ENCODE measurements at regions not wholly inside any gene's neighbourhood (a gene's known extent, or its start where the extent isn't known, plus 50 kb on each side); places are given as distances from the start of the nearest gene placed in this dataset.

DNA sequence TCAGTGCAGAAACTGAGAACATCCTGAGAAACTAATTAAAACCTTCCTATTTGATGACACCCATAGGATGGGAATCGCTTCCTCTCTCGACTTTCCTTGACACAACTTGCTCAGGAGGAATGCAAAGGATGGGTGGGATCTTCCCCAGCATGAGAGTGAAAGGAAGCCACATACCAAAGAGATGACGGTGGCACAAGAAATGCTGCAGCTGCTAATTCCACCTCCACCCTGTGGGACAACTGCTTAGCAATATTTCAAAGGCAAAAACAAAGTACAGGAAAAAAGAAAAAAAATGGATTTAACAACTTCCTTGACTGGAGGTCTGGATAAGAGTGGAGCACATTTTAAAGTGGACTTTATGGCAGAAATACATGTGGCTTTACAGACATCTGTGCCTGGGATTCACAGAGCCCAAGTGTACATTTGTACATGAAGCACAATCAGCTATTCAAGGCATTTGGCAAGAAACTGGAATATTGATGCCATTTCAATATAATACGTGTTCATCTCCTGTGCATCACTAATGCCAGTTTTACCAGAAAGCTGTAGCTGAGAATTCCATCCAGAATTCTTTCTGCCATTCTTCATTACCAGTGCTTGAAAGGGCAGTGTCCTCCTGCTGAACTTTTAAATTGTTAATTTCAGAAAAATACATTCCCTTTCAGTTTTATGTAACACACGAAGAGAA is 359.2 kb upstream of the ACTBL2 start:
- DNase-seq (ENCODE audit: low spot score), result peak; percentile 12

DNA sequence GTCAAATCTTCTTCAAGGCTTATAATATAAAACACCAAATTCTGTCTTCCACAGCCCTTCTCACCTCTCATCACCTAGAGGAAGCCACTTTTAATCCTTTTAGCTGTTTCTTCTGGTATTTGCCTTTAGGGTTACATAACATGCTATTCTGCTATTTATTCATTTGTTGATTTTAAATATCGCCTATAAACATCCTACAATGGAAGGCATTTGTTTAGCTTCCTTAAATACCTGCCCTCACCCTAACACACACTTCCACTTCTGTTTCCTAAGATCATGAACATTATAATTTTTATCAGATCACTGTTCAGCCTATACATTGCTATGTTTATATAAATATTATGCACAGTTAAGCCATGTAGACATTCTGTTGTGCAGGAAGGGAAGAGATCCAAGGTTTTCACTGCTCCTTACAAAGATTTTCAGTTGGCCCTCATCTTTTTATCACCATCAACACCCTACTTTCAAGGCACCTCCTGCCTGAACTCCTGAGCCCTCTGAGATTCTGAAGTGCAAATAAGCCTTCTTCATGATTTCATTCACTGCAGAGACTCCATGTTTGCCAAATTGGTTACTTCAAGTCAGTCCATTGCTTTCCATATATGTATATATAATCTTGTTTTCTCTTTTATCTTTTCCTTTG is 356.9 kb upstream of the ACTBL2 start:
- no peak for DNase-seq (ENCODE audit: low spot score)

DNA sequence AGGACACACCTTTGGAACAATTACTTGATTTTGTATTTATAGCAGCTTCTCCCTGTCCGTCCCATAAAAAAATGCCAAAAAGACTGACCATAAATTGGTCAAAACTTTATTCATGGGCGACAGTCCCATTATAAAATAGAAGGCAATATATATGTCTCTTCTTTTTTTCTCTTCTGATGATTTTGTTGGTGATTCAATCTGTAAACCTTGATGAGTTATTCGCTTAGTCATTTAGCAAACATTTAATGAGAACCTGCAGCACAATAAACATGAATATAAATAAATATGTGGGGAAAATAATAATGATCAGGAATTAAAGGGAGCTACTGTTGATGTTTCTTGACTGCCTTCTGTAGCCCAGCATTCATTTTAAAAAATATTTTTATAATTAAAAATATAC is 356.4 kb upstream of the ACTBL2 start:
- DNase-seq (ENCODE audit: low spot score), result no peak

DNA sequence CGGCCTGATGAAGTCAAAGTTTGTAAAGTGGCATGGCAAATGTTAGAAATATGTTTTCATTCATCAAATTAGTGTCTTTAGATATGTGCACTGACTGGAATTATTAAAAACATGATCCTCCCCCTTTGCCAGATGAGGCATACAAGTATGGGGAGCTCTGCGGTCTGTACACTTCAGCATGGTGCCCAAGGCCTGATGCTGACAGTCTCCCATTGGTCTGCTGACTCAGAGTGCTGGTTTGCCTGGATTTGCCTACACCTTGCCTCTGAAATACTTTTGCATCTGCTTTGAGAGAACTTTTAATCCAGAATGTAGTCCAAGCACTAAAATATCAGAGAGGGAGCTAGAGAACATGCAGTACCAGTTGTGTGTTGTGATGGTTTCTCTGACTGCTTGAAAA is 354.3 kb upstream of the ACTBL2 start:
- no peak for DNase-seq (ENCODE audit: low spot score)

DNA sequence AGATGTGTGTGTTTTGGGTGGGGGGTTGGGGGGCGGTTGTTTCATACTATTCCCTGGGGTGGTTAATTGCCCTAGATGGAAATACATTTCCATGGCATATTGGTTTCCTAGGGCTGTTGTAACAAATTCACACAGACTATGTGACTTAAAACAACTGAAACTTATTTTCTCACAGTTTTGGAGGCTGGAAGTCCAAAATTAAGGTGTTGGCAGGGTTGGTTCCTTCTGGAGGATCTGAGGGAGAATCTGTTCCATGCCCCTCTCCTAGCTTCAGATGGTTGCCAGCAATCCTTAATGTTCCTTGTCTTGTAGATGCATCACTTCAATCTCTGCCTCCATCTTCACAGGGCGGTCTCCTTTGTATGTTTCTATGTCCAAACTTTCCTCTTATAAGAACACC is 353.7 kb upstream of the ACTBL2 start:
- DNase-seq (ENCODE audit: low spot score), result no peak

DNA sequence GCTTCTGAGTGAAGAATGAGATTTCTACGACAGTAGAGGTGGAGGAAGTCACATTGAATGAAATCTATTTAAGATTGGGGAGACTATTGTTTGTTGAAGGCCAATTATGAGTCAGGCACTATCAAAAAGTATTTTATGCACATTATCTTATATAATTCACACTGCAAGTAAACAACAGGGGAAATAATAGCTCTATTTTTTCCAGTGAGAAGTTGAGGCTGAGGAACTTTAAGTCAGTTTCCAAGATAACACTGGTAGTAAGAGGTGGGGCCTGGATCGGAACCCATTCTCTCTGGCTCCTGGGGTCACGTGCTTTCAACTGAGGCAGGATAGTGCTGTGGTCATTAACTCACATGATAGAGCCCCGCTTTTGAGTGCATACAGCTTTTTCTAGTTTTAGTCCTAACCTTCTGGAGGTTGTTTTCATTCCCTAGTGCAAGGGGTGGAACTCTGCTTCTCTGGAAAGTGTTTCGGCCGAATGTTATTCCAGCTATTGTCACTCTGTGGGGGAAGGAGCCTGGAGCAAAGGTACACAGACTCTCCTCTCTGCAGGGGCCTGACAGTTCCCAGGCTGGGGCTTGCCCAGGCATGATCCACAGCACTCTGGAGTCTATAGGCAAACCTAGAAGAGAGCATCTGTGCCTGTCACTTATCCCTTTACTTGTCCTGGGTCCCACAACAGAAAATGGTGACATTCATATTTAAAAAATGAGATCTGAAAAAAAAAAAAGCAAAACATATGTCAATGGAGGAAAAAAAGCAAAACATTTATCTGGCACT is 352.4 kb upstream of the ACTBL2 start:
- no peak for DNase-seq (ENCODE audit: low spot score)

DNA sequence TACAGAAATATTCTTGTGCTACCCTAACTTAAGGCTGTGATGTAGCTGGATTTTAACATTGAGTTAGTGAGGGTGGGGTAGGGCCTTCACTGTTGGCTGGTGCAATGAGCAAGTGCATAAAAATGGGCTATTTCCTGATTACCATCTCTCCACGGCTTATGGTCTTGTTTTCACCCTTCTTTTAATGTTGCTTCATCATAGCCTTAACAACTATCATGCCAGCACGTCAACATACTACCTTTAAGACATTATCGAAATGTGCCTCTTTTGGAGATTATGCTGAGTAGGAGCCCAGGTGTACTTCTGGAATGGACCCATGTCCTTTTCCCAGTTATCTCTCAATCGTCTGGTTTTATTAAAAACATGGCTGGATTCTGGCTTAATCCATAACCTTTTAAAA is 350.9 kb upstream of the ACTBL2 start:
- no peak for DNase-seq (ENCODE audit: low spot score)

DNA sequence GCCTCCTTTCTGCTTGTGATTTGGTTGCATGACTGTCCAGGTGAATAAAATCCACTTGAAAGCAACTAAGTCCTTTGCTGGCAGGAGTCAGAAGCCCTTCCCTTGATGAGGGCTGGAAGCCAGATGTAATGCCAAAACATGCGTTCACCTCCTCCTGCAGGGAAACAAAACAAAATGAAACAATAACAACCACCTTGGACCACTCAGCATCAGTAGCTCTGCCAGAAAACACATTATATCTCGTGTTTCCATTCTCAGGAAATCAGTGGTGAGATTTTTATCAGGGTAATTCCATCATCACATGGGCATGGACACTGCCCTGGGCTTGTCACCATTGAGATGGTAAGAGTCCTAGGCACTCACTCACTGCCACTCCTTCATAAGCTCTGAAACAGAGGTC is 350.3 kb upstream of the ACTBL2 start:
- no peak for DNase-seq (ENCODE audit: low spot score)

DNA sequence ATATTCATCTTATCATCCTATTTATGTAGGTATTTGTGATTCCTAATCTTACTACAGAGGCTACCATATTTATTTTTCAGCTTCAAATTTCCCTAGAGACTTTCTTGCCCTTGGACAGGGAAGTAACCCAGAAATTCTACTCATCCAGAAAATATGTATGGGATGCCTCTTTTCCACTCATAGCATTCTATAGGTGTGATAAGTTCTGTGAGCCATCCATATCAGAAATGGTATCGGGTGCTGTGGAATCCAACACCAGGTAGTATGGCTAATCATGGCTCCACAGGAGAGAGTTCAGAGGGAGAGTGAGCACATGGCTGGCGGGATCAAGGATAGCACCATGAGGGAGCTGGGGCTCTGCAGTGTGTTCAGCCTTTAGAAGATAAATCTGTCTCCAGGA is 349.3 kb upstream of the ACTBL2 start:
- DNase-seq (ENCODE audit: low spot score), result no peak

DNA sequence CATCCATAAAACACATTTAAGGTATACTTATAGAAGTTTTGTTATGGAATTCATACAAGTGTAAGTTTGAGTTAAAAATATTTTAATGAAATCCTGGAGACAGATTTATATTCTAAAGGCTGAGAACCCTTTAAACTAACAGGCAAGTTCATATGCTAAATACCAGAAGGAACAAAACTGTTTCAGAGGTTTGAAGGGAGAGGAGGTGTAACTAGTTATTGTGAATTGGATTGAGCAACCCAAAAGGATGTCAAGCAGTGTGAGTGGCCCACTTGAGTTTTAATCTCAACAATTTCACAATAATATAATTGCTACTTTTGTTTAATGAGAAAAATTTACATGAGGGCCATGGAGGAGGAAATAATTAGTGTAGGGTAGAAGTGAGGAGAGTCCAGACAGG is 348.5 kb upstream of the ACTBL2 start:
- DNase-seq (ENCODE audit: low spot score), result no peak

DNA sequence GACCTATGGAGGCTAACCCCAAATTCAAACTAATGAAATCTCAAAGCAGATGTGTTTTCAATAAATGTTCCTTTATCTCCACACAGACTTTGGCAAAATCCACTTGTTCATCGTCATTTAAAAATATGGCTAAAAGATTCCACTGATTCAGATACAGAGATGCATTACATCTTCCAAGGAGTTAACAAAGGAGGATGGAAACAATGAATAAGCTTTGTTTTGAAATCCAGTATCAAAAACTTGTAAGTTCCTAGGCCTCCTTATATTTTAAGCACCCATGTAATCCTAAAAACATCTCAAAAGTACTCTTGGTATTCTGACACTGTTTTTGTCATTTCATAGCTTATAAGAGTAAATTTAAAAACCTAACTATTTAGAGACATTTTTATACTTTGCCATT is 345.6 kb upstream of the ACTBL2 start:
- DNase-seq (ENCODE audit: low spot score), result no peak

DNA sequence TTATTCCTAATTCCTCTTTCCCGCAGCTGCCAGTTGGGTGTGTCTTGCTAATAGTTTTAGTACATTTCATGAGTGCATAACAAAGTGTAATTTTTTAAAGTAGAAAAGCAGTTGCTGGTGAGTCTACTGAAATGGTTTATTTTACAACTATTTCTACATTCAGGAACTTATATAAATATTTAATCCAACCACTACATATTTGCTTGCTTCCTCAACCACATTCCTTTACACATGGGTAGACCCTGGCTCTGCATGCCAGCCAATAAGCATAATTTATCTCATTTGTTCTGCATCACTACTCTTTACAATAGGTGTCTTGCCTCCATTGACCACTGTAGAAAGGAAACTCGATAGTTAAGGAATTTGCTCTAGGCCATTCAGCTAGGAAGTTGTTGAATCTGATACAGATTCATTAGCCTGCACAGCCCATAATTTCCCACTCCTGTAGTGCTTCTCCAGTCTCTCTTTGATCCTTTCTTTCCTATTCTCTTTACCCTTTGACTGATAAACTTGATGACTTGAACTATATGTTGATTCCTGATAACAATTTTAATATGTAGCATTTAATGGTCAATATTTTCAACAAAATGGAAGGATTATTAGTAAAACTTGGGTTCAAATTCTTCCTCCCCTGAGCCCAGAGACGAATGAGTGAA is 342.5 kb upstream of the ACTBL2 start:
- DNase-seq (ENCODE audit: low spot score), result no peak

DNA sequence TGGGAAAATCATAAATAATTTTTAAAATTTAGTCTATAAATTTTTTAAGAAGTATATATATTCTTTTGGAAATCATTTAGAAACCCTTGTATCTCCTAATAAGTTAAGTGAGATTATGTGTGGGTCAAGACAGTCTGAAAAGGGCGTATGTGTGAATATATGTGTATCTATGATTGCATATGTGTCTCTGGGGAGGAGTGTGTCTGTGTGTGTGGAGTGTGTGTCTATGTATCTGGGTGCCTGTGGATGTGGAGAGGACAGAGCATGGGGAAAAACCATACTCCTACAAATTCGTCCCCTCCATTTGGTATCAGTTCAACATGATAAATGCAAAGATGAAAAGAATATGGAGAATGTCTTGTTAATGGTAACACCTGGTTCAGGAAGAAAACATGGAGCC is 342.0 kb upstream of the ACTBL2 start:
- DNase-seq (ENCODE audit: low spot score), result no peak

DNA sequence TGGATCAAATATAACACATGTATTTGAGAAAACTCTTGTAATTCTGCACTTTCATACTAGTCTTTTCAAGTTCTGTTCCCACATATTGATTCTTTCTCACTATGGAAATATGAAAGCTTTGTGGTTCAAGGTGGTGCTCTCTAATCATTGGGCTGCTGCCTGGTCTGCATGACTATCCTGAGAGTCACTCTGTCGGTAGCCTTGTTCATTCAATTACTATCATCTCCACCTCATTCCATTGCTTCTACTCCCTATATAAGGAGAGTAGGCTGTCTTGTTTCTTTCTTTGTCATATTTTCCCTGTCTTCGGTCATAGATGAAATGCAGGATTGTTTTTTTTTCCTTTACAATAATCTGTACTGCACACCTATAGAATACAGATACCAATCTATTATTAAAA is 341.4 kb upstream of the ACTBL2 start:
- DNase-seq (ENCODE audit: low spot score), result no peak

DNA sequence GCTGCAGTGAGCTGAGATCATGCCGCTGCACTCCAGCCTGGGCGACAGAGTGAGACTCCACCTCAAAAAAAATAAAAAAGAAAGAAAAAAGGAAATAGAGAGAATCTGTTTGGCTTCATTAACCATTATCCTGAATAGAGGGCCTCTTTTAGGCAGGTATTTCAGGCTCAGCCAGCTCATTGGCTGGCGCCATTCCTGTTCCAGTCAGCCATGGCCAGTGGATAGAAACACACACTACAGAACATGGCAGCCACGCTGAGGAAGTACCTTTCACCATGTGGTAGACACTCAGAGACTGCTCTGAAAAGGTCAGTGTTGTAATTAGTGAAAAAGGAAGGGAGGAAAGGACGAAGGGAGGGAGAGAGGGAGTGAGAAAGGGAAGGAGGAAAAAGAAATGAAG is 340.0 kb upstream of the ACTBL2 start:
- DNase-seq (ENCODE audit: low spot score), result no peak

DNA sequence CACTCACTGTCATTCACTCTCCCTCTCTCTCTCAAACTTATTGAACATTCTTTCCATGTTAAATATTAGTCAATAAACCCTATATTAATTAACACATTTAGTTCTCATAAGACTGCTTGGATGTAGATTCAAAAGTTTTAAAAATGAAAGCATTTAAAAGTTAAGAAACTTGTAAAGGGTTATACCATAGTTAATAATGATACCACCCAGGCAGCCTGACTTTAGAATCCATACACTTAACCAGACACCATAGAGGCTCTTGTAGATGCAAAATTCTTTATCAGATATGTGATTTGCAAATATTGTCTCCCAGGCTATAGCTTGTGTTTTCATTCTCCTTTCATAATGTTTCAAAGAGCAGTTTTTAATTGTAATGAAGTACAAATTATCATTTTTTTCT is 335.8 kb upstream of the ACTBL2 start:
- no peak for DNase-seq (ENCODE audit: low spot score)

DNA sequence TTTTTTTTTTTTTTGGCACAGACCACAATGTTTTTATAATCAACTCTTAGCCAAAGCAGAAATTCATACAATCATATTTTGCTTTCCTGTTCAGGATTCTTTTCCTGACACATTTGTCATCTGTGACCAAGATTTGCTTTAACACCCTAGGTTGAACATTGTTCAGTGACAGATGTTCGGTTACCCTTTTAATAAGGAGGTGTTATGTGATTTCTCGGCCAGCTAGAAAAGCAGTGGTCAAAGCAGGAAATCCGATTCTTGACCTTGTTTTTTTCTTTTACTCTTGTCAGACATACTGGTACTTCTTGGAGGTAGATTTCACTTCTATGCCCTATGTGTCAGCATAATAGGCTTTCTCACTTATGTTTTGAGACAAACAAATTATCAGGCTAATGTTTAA is 335.3 kb upstream of the ACTBL2 start:
- DNase-seq (ENCODE audit: low spot score), result no peak

DNA sequence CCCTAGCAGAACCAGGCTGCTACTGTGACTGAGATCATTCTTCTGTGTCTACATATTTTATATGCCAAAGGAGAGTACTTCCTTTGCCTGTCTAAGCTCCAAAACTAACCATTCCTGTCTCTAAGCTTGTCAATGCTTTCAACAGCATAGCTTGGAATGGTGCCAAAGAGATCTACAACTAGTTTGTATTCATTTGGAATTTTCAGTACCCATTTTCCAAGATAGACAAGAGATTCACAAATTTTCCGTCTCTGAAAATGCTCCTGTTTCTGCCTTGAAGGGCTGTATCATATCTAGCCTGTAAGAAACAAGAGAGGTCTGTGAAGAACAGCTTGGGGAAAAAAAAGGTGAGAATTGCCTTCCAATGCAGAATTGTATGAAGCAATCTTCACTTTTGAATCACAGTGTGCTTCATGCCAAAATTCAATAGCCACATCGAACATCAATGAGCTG is 334.4 kb upstream of the ACTBL2 start:
- DNase-seq (ENCODE audit: low spot score), result no peak

DNA sequence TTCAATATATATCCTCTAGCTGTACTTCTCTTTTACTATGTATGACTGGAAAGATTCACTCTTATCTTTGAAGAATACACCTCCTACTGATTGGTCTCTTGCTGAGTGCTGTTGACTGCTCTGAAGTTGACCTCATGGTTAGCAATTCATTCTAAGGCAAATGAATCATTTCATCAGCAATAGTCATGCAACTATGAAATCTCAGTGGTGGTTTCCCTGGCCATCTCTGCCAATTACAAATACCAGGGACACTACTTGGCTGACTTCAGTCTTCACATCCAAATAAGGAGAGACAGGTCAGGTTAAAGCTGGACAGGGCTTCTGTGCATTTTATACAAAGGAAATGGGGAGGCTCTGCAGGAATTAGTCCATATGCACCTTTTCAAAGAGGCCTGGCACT is 333.5 kb upstream of the ACTBL2 start:
- no peak for DNase-seq (ENCODE audit: low spot score)

DNA sequence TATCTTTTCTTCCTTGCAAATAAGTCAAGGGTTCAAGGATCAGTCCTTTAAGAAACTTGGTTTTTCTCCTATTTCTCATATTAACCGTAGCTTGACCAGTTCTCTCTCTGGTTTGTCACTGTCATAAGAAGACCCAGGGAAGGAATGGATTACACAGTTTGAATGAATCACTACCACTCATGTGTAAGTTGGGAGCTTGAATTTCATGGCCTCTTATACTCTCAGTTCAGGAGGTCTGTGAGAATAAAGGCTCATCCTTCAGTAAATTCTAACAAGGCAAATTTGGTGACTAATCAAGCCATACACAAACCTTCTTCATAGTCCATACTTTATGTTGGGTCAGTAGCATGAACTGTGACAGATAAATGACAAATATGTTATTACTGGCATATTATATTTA is 323.1 kb upstream of the ACTBL2 start:
- DNase-seq (ENCODE audit: low spot score), result no peak

DNA sequence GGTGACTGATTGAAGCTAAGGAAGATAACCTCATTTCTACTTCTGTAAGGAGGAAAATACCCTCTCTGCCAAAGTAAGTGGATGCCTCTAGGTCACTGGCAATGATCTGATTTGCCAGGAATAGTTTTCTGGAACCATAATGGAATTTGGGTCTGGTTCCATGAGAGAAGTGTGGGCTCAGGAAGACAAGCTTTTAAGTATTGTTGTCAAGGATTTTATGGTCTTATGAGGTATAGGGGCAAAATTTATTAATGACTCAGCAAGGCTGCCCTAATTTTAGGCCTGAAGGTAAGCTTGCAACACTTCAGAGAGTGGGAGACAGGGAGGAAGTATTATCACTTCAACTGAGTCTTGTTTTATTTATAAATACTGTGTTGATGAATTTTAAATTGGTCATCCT is 322.6 kb upstream of the ACTBL2 start:
- no peak for DNase-seq (ENCODE audit: low spot score)

DNA sequence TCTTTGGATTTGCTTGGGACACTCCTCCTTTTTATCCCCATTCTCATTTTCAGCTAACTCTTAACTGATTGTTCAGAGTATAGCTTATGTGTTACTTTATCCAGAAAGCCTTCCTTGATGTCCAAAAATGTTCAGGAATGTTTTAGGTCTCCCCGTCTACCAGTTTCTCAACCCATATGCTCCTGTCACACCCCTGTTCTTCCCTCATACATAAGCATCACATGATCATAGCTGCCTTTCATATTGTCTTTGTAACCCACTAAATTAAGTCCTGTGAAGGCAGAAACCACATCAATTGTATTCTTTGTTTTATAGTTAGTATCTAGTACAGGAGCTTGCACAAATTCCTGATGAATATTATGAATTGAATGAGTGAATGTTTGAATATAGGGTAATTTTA is 321.9 kb upstream of the ACTBL2 start:
- DNase-seq (ENCODE audit: low spot score), result no peak

DNA sequence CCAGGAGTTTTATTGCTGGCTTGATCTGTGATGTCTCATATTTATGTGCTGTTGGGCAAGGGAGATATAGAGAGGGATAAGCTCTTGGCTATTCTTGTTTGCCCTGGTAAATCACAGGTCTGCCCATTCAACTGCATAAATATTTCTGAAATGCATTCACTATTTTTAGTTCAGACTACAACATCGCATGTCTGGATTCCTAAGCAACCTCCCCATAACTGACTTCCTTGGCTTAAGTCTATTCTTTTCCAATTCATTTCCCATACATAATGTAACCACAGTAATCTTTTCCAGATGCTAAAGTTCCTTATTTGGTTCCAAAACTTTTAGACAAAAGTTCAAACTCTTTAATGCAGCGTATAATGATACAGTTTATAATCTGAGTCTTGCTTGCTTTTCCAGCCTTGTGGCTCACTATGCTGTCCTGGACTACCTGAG is 321.4 kb upstream of the ACTBL2 start:
- no peak for DNase-seq (ENCODE audit: low spot score)
